K562 (cell line): ENCODE measurements at regions not wholly inside any gene's neighbourhood (a gene's known extent, or its start where the extent isn't known, plus 50 kb on each side); places are given as distances from the start of the nearest gene placed in this dataset.

Experiments
- ATF1 ChIP-seq, 2 experiments: fragments of 450-650 bp in 1 of 2; IDR thresholded peaks; 2 replicates each; pipeline ENCODE4 v1.6.1; 2016; ENCODE audit warnings: missing compliant biosample characterization in 1 of 2, missing genetic modification characterization in 1 of 2
- CBFB ChIP-seq: sonication (generic); formaldehyde crosslinking; IDR thresholded peaks from 2 replicates; pipeline ENCODE4 v1.4.0; 2020; ENCODE audit warnings: mild to moderate bottlenecking, missing genetic modification reagents
- CREB1 ChIP-seq, 2 experiments: sonication (generic) in 1 of 2; formaldehyde crosslinking in 1 of 2; IDR thresholded peaks; 2 replicates each; pipeline versions ENCODE4 v1.6.1 to v1.8.0; 2012 to 2022; ENCODE audit warnings: inconsistent platforms in 1 of 2, mild to moderate bottlenecking in 1 of 2, missing genetic modification reagents in 1 of 2, moderate library complexity in 1 of 2
- CSDE1 ChIP-seq, 2 experiments: fragments of 450-650 bp; IDR thresholded peaks; 2 replicates each; pipeline ENCODE4 v1.6.1; 2016; ENCODE audit warnings: mild to moderate bottlenecking in 1 of 2
- CTCF ChIP-seq, 3 experiments: IDR thresholded peaks in 2 of 3; conservative IDR thresholded peaks in 1 of 3; 2 replicates each; pipeline ENCODE4 v1.5.1; 2011 to 2012; ENCODE audit warnings: low read length in 3 of 3, mild to moderate bottlenecking in 3 of 3, control low read depth in 2 of 3, improper control_type of control experiment in 1 of 3, inconsistent platforms in 1 of 3, low read depth in 1 of 3, mixed read lengths in 1 of 3, moderate library complexity in 1 of 3; ENCODE audit not compliant: insufficient read depth in 2 of 3
- EZH2 ChIP-seq: IDR thresholded peaks from 2 replicates; pipeline ENCODE4 v1.6.1; 2012; ENCODE audit warnings: low read depth, mild to moderate bottlenecking, inconsistent platforms, low read length, borderline replicate concordance
- FOXA3 ChIP-seq, 2 experiments: fragments of 450-650 bp in 1 of 2; sonication (generic) in 1 of 2; formaldehyde crosslinking; IDR thresholded peaks in 1 of 2; conservative IDR thresholded peaks in 1 of 2; 2 replicates each; pipeline versions ENCODE4 v1.4.0 to v1.8.0; 2020 to 2022; ENCODE audit warnings: mild to moderate bottlenecking in 2 of 2, missing genetic modification reagents in 1 of 2
- MXD1 ChIP-seq: fragments of 250-450 bp; sonication (Bioruptor Pico); IDR thresholded peaks from 2 replicates; pipeline ENCODE4 v1.8.0; 2021; ENCODE audit warnings: borderline replicate concordance, mild to moderate bottlenecking, moderate library complexity; ENCODE audit not compliant: poor library complexity, severe bottlenecking
- SMAD2 ChIP-seq: fragments of 150-350 bp; IDR thresholded peaks from 2 replicates; pipeline ENCODE4 v1.6.1; 2014; ENCODE audit warnings: low read depth, mild to moderate bottlenecking, low read length
- SPI1 ChIP-seq: IDR thresholded peaks from 2 replicates; pipeline ENCODE4 v1.6.1; 2011; ENCODE audit warnings: low read depth, low read length, control low read depth, borderline replicate concordance
- TEAD4 ChIP-seq, 2 experiments: sonication (generic) in 1 of 2; formaldehyde crosslinking in 1 of 2; IDR thresholded peaks; 2 replicates each; pipeline versions ENCODE4 v1.6.1 to v1.8.0; 2012 to 2022; ENCODE audit warnings: borderline replicate concordance in 1 of 2, inconsistent platforms in 1 of 2, low read length in 1 of 2, mild to moderate bottlenecking in 1 of 2, missing genetic modification reagents in 1 of 2
- TFAM ChIP-seq: fragments of 250-450 bp; sonication (Bioruptor Pico); conservative IDR thresholded peaks from 2 replicates; pipeline ENCODE4 v1.5.0; 2021; ENCODE audit warnings: mild to moderate bottlenecking, moderate library complexity
- ZNF140 ChIP-seq: fragments of 250-450 bp; sonication (Bioruptor Pico); IDR thresholded peaks from 2 replicates; pipeline ENCODE4 v1.8.0; 2021; ENCODE audit warnings: moderate library complexity, mild to moderate bottlenecking, inconsistent platforms

GRCh38 chr5:167264348-167264747 is 1027.1 kb upstream of the WWC1 start:
- no peak for TF ChIP-seq CTCF (IDR thresholded peaks at IDR 0.05 in 2 of 3, conservative IDR thresholded peaks at IDR 0.05 in 1 of 3; ENCODE audit: insufficient read depth in 2 of 3, low read depth in 1 of 3, low read length in 3 of 3)
- TF ChIP-seq SPI1 = no peak
- TF ChIP-seq SMAD2 = no peak
- no peak for TF ChIP-seq MXD1 (CRISPR knock-in tag)
- TF ChIP-seq FOXA3 (CRISPR knock-in tag; conservative IDR thresholded peaks at IDR 0.05 in 1 of 2, IDR thresholded peaks at IDR 0.05 in 1 of 2) = no peak
- TF ChIP-seq TEAD4 (IDR thresholded peaks at IDR 0.05; ENCODE audit: low read length) = no peak
- no peak for TF ChIP-seq TEAD4 (CRISPR knock-in tag; IDR thresholded peaks at IDR 0.05; ENCODE audit: borderline replicate concordance)
- no peak for TF ChIP-seq TFAM (CRISPR knock-in tag)
- no peak for TF ChIP-seq CREB1 (IDR thresholded peaks at IDR 0.05)
- TF ChIP-seq CREB1 (CRISPR knock-in tag; IDR thresholded peaks at IDR 0.05) = no peak
- no peak for TF ChIP-seq EZH2
- no peak for TF ChIP-seq ZNF140
- no peak for TF ChIP-seq ATF1 (CRISPR knock-in tag; IDR thresholded peaks at IDR 0.05)
- no peak for TF ChIP-seq ATF1 (tag; IDR thresholded peaks at IDR 0.05)
- no peak for TF ChIP-seq CBFB (CRISPR knock-in tag)
- TF ChIP-seq CSDE1 (IDR thresholded peaks at IDR 0.05) = no peak
